Mammary epithelial cell (primary cell): ENCODE measurements at regions not wholly inside any gene's neighbourhood (a gene's known extent, or its start where the extent isn't known, plus 50 kb on each side); places are given as distances from the start of the nearest gene placed in this dataset.

Source experiments
- CTCF ChIP-seq, 2 donors: IDR thresholded peaks in 1 of 2; conservative IDR thresholded peaks in 1 of 2; 2 replicates each; pipeline ENCODE4 v1.5.1; 2011 to 2012; ENCODE audit warnings: inconsistent platforms in 2 of 2, low read length in 2 of 2, mild to moderate bottlenecking in 2 of 2, control low read depth in 1 of 2, low read depth in 1 of 2; ENCODE audit not compliant: insufficient read depth in 1 of 2; ENCODE audit errors: extremely low read depth in 1 of 2
- EZH2 ChIP-seq: IDR thresholded peaks from 2 replicates; pipeline ENCODE4 v1.6.1; 2012; ENCODE audit warnings: low read length, inconsistent platforms, borderline replicate concordance

- TF ChIP-seq CTCF (conservative IDR thresholded peaks at IDR 0.05 in 1 of 2, IDR thresholded peaks at IDR 0.05 in 1 of 2; ENCODE audit: extremely low read depth in 1 of 2, insufficient read depth in 1 of 2, low read depth in 1 of 2, low read length in 2 of 2) (no peak), EZH2 (no peak)
These were observed 157.6 kb downstream of the LRATD1 start for GRCh38 chr2:14790041-14790640.
